SK-N-SH treated with all-trans-retinoic acid at 6 μM for 48 hours (cell line): ENCODE measurements at regions not wholly inside any gene's neighbourhood (a gene's known extent, or its start where the extent isn't known, plus 50 kb on each side); places are given as distances from the start of the nearest gene placed in this dataset.

Source experiments
- ATAC-seq: fragments of 200-7000 bp; cut with Tn5 transposase; 3 replicates; pipeline ENCODE4 v1.9.1; 2020; ENCODE audit warnings: mild to moderate bottlenecking, moderate library complexity
- ARNTL ChIP-seq: fragments of 450-650 bp; formaldehyde crosslinking; IDR thresholded peaks from 2 replicates; pipeline ENCODE4 v1.5.0; 2020; ENCODE audit warnings: low read depth, mild to moderate bottlenecking, moderate library complexity, borderline replicate concordance
- BACH2 ChIP-seq: fragments of 250-450 bp; sonication (Bioruptor Pico); IDR thresholded peaks from 2 replicates; pipeline ENCODE4 v1.9.0; 2021; ENCODE audit warnings: mild to moderate bottlenecking, borderline replicate concordance
- CSDC2 ChIP-seq: fragments of 250-450 bp; sonication (Bioruptor Pico); IDR thresholded peaks from 2 replicates; pipeline ENCODE4 v1.5.0; 2020; ENCODE audit warnings: mild to moderate bottlenecking, moderate library complexity
- ESRRG ChIP-seq: fragments of 250-450 bp; sonication (Bioruptor Pico); IDR thresholded peaks from 2 replicates; pipeline ENCODE4 v1.6.1; 2021; ENCODE audit warnings: mild to moderate bottlenecking
- ISL1 ChIP-seq: fragments of 250-450 bp; sonication (Bioruptor Pico); IDR thresholded peaks from 2 replicates; pipeline ENCODE4 v2.1.2; 2022; ENCODE audit warnings: mild to moderate bottlenecking, moderate library complexity
- OSR1 ChIP-seq: fragments of 250-450 bp; sonication (Bioruptor Pico); IDR thresholded peaks from 2 replicates; pipeline ENCODE4 v1.8.0; 2022; ENCODE audit warnings: moderate library complexity, mild to moderate bottlenecking, inconsistent platforms
- PPARA ChIP-seq: fragments of 250-450 bp; sonication (Bioruptor Pico); IDR thresholded peaks from 2 replicates; pipeline ENCODE4 v1.5.0; 2020; ENCODE audit warnings: mild to moderate bottlenecking, borderline replicate concordance
- RARB ChIP-seq: fragments of 250-450 bp; sonication (Bioruptor Pico); IDR thresholded peaks from 2 replicates; pipeline ENCODE4 v1.8.0; 2021; ENCODE audit warnings: mild to moderate bottlenecking, moderate library complexity
- SNAI2 ChIP-seq: fragments of 250-450 bp; sonication (Bioruptor Pico); IDR thresholded peaks from 2 replicates; pipeline ENCODE4 v1.5.0; 2020; ENCODE audit warnings: mild to moderate bottlenecking, moderate library complexity
- TCF4 ChIP-seq: fragments of 250-450 bp; sonication (Bioruptor Pico); IDR thresholded peaks from 2 replicates; pipeline ENCODE4 v1.8.0; 2021; ENCODE audit warnings: mild to moderate bottlenecking, moderate library complexity, borderline replicate concordance
- TOX ChIP-seq: fragments of 250-450 bp; sonication (Bioruptor Pico); IDR thresholded peaks from 2 replicates; pipeline ENCODE4 v1.8.0; 2021; ENCODE audit warnings: mild to moderate bottlenecking, moderate library complexity, borderline replicate concordance
- ZC3H10 ChIP-seq: fragments of 250-450 bp; sonication (Bioruptor Pico); IDR thresholded peaks from 2 replicates; pipeline ENCODE4 v1.5.1; 2021; ENCODE audit warnings: mild to moderate bottlenecking, moderate library complexity
- ZFP3 ChIP-seq: fragments of 250-450 bp; sonication (Bioruptor Pico); IDR thresholded peaks from 2 replicates; pipeline ENCODE4 v1.5.0; 2020; ENCODE audit warnings: mild to moderate bottlenecking, moderate library complexity
- ZFP30 ChIP-seq: fragments of 450-650 bp; formaldehyde crosslinking; IDR thresholded peaks from 2 replicates; pipeline ENCODE4 v1.5.0; 2022; ENCODE audit warnings: mild to moderate bottlenecking, moderate library complexity
- ZNF70 ChIP-seq: fragments of 450-650 bp; formaldehyde crosslinking; IDR thresholded peaks from 2 replicates; pipeline ENCODE4 v1.5.0; 2020; ENCODE audit warnings: mild to moderate bottlenecking, moderate library complexity
- ZNF8 ChIP-seq: fragments of 450-650 bp; formaldehyde crosslinking; IDR thresholded peaks from 2 replicates; pipeline ENCODE4 v1.5.0; 2020; ENCODE audit warnings: mild to moderate bottlenecking, moderate library complexity
- TF ChIP-seq, protein P1 (sequence below): fragments of 250-450 bp; sonication (Bioruptor Pico); IDR thresholded peaks from 2 replicates; pipeline ENCODE4 v1.8.0; 2020; ENCODE audit warnings: mild to moderate bottlenecking, moderate library complexity, borderline replicate concordance
- TF ChIP-seq, protein P2 (sequence below): fragments of 250-450 bp; sonication (Bioruptor Pico); IDR thresholded peaks from 2 replicates; pipeline ENCODE4 v1.5.1; 2020; ENCODE audit warnings: low read depth, mild to moderate bottlenecking, moderate library complexity
- TF ChIP-seq, protein P3 (sequence below): fragments of 250-450 bp; sonication (Bioruptor Pico); IDR thresholded peaks from 2 replicates; pipeline ENCODE4 v1.5.0; 2020; ENCODE audit warnings: mild to moderate bottlenecking, moderate library complexity
- TF ChIP-seq, protein P4 (sequence below): fragments of 250-450 bp; sonication (Bioruptor Pico); IDR thresholded peaks from 2 replicates; pipeline ENCODE4 v1.8.0; 2021; ENCODE audit warnings: low read depth, mild to moderate bottlenecking, moderate library complexity, borderline replicate concordance
- TF ChIP-seq, protein P5 (sequence below): fragments of 250-450 bp; sonication (Bioruptor Pico); IDR thresholded peaks from 2 replicates; pipeline ENCODE4 v1.5.1; 2021; ENCODE audit warnings: mild to moderate bottlenecking, moderate library complexity

DNA sequence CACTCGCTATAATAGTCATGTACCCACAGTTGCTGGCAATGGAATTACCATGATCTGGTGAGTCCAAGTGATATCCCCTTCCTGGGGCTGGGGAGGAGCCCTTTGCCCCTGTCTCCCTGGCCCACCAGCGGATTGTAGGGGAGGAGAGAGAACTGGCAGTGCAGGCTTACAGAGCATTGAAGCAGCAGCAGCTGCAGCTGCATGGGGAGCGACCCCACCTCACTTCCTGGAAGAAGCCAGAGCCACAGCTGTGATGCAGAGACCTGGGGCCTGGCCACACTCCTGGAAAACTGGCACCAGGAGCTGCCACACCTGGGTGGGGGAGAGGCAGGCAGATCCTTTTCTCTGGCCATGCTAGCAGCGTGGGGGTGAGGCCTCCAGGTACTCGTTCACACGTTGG is 300.1 kb upstream of the PROK2 start:
- no peak for ATAC-seq
- TF ChIP-seq SNAI2 (CRISPR knock-in tag) (no peak), OSR1 (CRISPR knock-in tag) (no peak), PPARA (CRISPR knock-in tag) (no peak), ARNTL (CRISPR knock-in tag) (no peak), ZFP30 (CRISPR knock-in tag) (no peak), ISL1 (no peak), ZNF8 (no peak), ZNF70 (CRISPR knock-in tag) (no peak), BACH2 (CRISPR knock-in tag) (no peak), RARB (CRISPR knock-in tag) (no peak), TCF4 (CRISPR knock-in tag) (no peak), ZFP3 (CRISPR knock-in tag) (no peak), ESRRG (CRISPR knock-in tag) (no peak), TOX (no peak), ZC3H10 (no peak)
- TF ChIP-seq, protein P1, sequence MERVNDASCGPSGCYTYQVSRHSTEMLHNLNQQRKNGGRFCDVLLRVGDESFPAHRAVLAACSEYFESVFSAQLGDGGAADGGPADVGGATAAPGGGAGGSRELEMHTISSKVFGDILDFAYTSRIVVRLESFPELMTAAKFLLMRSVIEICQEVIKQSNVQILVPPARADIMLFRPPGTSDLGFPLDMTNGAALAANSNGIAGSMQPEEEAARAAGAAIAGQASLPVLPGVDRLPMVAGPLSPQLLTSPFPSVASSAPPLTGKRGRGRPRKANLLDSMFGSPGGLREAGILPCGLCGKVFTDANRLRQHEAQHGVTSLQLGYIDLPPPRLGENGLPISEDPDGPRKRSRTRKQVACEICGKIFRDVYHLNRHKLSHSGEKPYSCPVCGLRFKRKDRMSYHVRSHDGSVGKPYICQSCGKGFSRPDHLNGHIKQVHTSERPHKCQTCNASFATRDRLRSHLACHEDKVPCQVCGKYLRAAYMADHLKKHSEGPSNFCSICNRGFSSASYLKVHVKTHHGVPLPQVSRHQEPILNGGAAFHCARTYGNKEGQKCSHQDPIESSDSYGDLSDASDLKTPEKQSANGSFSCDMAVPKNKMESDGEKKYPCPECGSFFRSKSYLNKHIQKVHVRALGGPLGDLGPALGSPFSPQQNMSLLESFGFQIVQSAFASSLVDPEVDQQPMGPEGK (CRISPR knock-in tag): no peak
- TF ChIP-seq, protein P2, sequence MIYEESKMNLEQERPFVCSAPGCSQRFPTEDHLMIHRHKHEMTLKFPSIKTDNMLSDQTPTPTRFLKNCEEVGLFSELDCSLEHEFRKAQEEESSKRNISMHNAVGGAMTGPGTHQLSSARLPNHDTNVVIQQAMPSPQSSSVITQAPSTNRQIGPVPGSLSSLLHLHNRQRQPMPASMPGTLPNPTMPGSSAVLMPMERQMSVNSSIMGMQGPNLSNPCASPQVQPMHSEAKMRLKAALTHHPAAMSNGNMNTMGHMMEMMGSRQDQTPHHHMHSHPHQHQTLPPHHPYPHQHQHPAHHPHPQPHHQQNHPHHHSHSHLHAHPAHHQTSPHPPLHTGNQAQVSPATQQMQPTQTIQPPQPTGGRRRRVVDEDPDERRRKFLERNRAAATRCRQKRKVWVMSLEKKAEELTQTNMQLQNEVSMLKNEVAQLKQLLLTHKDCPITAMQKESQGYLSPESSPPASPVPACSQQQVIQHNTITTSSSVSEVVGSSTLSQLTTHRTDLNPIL (CRISPR knock-in tag): no peak
- TF ChIP-seq, protein P3, sequence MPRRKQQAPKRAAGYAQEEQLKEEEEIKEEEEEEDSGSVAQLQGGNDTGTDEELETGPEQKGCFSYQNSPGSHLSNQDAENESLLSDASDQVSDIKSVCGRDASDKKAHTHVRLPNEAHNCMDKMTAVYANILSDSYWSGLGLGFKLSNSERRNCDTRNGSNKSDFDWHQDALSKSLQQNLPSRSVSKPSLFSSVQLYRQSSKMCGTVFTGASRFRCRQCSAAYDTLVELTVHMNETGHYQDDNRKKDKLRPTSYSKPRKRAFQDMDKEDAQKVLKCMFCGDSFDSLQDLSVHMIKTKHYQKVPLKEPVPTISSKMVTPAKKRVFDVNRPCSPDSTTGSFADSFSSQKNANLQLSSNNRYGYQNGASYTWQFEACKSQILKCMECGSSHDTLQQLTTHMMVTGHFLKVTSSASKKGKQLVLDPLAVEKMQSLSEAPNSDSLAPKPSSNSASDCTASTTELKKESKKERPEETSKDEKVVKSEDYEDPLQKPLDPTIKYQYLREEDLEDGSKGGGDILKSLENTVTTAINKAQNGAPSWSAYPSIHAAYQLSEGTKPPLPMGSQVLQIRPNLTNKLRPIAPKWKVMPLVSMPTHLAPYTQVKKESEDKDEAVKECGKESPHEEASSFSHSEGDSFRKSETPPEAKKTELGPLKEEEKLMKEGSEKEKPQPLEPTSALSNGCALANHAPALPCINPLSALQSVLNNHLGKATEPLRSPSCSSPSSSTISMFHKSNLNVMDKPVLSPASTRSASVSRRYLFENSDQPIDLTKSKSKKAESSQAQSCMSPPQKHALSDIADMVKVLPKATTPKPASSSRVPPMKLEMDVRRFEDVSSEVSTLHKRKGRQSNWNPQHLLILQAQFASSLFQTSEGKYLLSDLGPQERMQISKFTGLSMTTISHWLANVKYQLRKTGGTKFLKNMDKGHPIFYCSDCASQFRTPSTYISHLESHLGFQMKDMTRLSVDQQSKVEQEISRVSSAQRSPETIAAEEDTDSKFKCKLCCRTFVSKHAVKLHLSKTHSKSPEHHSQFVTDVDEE (CRISPR knock-in tag): no peak
- TF ChIP-seq, protein P4, sequence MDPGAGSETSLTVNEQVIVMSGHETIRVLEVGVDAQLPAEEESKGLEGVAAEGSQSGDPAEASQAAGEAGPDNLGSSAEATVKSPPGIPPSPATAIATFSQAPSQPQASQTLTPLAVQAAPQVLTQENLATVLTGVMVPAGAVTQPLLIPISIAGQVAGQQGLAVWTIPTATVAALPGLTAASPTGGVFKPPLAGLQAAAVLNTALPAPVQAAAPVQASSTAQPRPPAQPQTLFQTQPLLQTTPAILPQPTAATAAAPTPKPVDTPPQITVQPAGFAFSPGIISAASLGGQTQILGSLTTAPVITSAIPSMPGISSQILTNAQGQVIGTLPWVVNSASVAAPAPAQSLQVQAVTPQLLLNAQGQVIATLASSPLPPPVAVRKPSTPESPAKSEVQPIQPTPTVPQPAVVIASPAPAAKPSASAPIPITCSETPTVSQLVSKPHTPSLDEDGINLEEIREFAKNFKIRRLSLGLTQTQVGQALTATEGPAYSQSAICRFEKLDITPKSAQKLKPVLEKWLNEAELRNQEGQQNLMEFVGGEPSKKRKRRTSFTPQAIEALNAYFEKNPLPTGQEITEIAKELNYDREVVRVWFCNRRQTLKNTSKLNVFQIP (CRISPR knock-in tag): no peak
- TF ChIP-seq, protein P5, sequence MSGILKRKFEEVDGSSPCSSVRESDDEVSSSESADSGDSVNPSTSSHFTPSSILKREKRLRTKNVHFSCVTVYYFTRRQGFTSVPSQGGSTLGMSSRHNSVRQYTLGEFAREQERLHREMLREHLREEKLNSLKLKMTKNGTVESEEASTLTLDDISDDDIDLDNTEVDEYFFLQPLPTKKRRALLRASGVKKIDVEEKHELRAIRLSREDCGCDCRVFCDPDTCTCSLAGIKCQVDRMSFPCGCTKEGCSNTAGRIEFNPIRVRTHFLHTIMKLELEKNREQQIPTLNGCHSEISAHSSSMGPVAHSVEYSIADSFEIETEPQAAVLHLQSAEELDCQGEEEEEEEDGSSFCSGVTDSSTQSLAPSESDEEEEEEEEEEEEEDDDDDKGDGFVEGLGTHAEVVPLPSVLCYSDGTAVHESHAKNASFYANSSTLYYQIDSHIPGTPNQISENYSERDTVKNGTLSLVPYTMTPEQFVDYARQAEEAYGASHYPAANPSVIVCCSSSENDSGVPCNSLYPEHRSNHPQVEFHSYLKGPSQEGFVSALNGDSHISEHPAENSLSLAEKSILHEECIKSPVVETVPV (CRISPR knock-in tag): no peak
- TF ChIP-seq, all 23 proteins: peak for 0

DNA sequence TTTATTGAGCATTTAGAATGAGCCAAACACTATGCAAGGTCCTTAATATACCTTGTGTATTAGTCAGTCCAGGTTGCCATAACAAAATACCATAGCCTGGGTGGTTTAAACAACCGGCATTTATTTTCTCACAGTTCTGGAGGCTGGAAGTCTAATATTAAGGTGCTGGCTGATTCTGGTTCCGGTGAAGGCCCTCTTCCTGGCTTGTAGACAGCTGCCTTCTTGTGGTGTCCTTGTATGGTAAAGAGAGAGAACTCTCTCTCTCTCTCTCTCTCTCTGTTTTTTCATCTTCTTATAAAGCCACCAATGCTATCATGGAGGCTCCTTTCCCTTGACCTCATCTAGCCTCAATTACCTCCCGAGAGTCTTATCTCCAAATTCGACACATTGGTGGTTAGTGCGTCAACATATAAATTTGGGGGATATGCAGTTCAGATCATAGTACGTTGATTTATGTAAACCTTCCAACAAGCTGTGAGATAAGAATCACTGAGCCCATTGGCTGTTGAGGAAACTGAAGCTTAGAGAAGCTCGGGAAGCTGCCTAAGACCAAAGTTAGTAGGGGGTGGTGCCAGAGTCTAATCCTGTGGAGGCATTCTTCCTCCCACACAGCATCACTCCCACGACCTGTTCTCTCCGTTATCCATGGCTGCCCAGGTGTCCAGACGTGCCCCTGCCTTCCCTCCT is 298.0 kb upstream of the PROK2 start:
- no peak for ATAC-seq

More for the DNA sequence above, 298.0 kb upstream of the PROK2 start:
- TF ChIP-seq CSDC2 (CRISPR knock-in tag): no peak
- TF ChIP-seq, protein P3 (CRISPR knock-in tag): no peak
- TF ChIP-seq OSR1 (CRISPR knock-in tag): no peak
- TF ChIP-seq ZC3H10: no peak
- no peak for TF ChIP-seq TCF4 (CRISPR knock-in tag)
- TF ChIP-seq, protein P5 (CRISPR knock-in tag): no peak
- no peak for TF ChIP-seq PPARA (CRISPR knock-in tag)
